ENCODE measurements at regions not wholly inside any gene's neighbourhood (a gene's known extent, or its start where the extent isn't known, plus 50 kb on each side); places are given as distances from the start of the nearest gene placed in this dataset.

DNA sequence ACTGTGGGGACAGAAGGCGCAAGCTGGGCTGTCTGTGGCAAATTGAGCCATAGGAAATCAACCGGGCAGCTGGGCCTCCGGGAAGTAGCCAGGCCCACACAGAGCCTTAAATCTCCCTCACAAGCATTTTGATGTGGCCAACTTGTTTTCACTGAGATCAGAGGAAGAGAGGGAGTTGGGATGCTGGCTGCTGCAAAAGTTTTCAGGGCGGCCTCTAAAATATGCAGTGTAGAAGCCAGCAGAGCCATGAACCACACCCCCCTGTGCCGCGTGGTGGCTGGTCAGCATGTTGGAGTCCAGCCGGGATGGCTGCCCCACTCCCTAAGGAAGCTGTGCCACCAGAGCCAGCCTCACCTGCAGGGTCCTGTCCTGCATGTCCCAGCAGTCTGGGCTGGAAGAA lies 167.4 kb downstream of the CDC5L start:
- H3K4me2 ChIP-seq (ENCODE audit: insufficient read depth, low read length), result no peak overlapping the region
- no peak overlapping the region for H3K4me3 ChIP-seq (ENCODE audit: insufficient read depth, low read length)
- no peaks in the 10 kb centered on the region for H3K36me3 ChIP-seq (ENCODE audit: insufficient read depth, low read length)
- no peaks in the 10 kb centered on the region for H3K9me3 ChIP-seq (ENCODE audit: low read depth, low read length)
- DNase-seq (ENCODE audit: insufficient read length, low spot score, missing footprints), result no peak
- no peak overlapping the region for H2AFZ ChIP-seq (ENCODE audit: low read length)
- no peaks in the 10 kb centered on the region for H4K20me1 ChIP-seq (ENCODE audit: insufficient read depth, low read length)
- no peak for TF ChIP-seq CTCF (IDR thresholded peaks at IDR 0.05; ENCODE audit: extremely low read depth, low read depth, low read length)
- no peaks in the 10 kb centered on the region for H3K4me1 ChIP-seq (ENCODE audit: insufficient read depth, low read length)
- H3K27me3 ChIP-seq (ENCODE audit: insufficient read depth, low read length), result peaks cover 42% of the 10 kb centered on the region
- no peaks in the 10 kb centered on the region for H3K79me2 ChIP-seq (ENCODE audit: insufficient read depth, low read length)
- H3K27ac ChIP-seq (ENCODE audit: low read depth, low read length), result no peak overlapping the region

GRCh38 chr6:44556046-44556445 lies 168.5 kb downstream of the CDC5L start:
- Histone ChIP-seq H3K4me3 (ENCODE audit: insufficient read depth, low read length) (no peak overlapping the region), H3K27ac (ENCODE audit: low read depth, low read length) (no peak overlapping the region), H3K4me1 (ENCODE audit: insufficient read depth, low read length) (peaks cover 3% of the 10 kb centered on the region), H3K36me3 (ENCODE audit: insufficient read depth, low read length) (no peaks in the 10 kb centered on the region), H4K20me1 (ENCODE audit: insufficient read depth, low read length) (no peaks in the 10 kb centered on the region), H3K9me3 (ENCODE audit: low read depth, low read length) (no peaks in the 10 kb centered on the region), H2AFZ (ENCODE audit: low read length) (no peak overlapping the region), H3K27me3 (ENCODE audit: insufficient read depth, low read length) (peaks cover 39% of the 10 kb centered on the region), H3K79me2 (ENCODE audit: insufficient read depth, low read length) (no peaks in the 10 kb centered on the region), H3K4me2 (ENCODE audit: insufficient read depth, low read length) (no peak overlapping the region)
- DNase-seq (ENCODE audit: insufficient read length, low spot score, missing footprints), result no peak
- no peak for TF ChIP-seq CTCF (IDR thresholded peaks at IDR 0.05; ENCODE audit: extremely low read depth, low read depth, low read length)

GRCh38 chr6:44558024-44558831 lies 170.7 kb downstream of the CDC5L start:
- Histone ChIP-seq H3K27ac (ENCODE audit: low read depth, low read length) (no peak overlapping the region), H3K4me3 (ENCODE audit: insufficient read depth, low read length) (no peak overlapping the region), H3K4me1 (ENCODE audit: insufficient read depth, low read length) (peaks cover 4% of the 10 kb centered on the region), H3K9me3 (ENCODE audit: low read depth, low read length) (no peaks in the 10 kb centered on the region), H3K79me2 (ENCODE audit: insufficient read depth, low read length) (no peaks in the 10 kb centered on the region), H3K36me3 (ENCODE audit: insufficient read depth, low read length) (no peaks in the 10 kb centered on the region), H3K4me2 (ENCODE audit: insufficient read depth, low read length) (no peak overlapping the region), H2AFZ (ENCODE audit: low read length) (no peak overlapping the region), H4K20me1 (ENCODE audit: insufficient read depth, low read length) (no peaks in the 10 kb centered on the region), H3K27me3 (ENCODE audit: insufficient read depth, low read length) (peaks cover 26% of the 10 kb centered on the region)
- peak; percentile 1 for DNase-seq (ENCODE audit: insufficient read length, low spot score, missing footprints)
- no peak for TF ChIP-seq CTCF (IDR thresholded peaks at IDR 0.05; ENCODE audit: extremely low read depth, low read depth, low read length)

DNA sequence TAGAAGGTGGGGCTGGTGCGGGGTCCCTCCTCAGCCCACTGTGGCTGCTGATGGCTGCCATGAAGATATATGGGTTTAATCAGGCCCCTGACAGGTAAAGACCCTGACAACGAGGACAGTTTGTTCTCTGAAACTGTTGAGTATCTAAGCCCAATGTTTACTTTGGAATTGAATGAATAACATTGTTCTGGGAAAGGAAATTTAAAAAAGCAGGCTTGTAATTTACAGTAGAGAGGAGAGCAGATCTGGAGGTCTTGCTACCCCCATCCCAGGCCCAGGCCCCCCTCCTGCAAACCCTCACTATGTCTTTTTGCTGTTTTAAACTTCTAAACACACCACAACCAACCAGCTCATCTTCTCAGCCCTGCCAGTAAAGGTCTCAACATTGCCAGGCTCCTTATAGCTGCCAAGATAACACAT lies 171.3 kb downstream of the CDC5L start:
- Histone ChIP-seq H3K4me3 (ENCODE audit: insufficient read depth, low read length) (no peak overlapping the region), H3K36me3 (ENCODE audit: insufficient read depth, low read length) (no peaks in the 10 kb centered on the region), H3K27me3 (ENCODE audit: insufficient read depth, low read length) (peaks cover 23% of the 10 kb centered on the region), H3K9me3 (ENCODE audit: low read depth, low read length) (no peaks in the 10 kb centered on the region), H3K79me2 (ENCODE audit: insufficient read depth, low read length) (no peaks in the 10 kb centered on the region), H3K4me1 (ENCODE audit: insufficient read depth, low read length) (peaks cover 4% of the 10 kb centered on the region), H4K20me1 (ENCODE audit: insufficient read depth, low read length) (no peaks in the 10 kb centered on the region), H3K27ac (ENCODE audit: low read depth, low read length) (no peak overlapping the region), H2AFZ (ENCODE audit: low read length) (no peak overlapping the region), H3K4me2 (ENCODE audit: insufficient read depth, low read length) (no peak overlapping the region)
- no peak for TF ChIP-seq CTCF (IDR thresholded peaks at IDR 0.05; ENCODE audit: extremely low read depth, low read depth, low read length)
- peak; percentile 36 for DNase-seq (ENCODE audit: insufficient read length, low spot score, missing footprints)

All from osteoblast (primary cell).